Transverse colon (tissue), 3 donors: ENCODE measurements at regions not wholly inside any gene's neighbourhood (a gene's known extent, or its start where the extent isn't known, plus 50 kb on each side); places are given as distances from the start of the nearest gene placed in this dataset.

Experiments
- EP300 ChIP-seq: sonication (generic); formaldehyde crosslinking; IDR thresholded peaks from one replicate; pipeline ENCODE4 v1.6.1; 2017; ENCODE audit warnings: antibody characterized with exemption, low read depth
- POLR2A ChIP-seq: fragments of 450-650 bp; IDR thresholded peaks from one replicate; pipeline ENCODE4 v1.6.1; 2016; ENCODE audit warnings: antibody characterized with exemption, mild to moderate bottlenecking, moderate library complexity
- TF ChIP-seq, protein P1 (sequence below), 5 experiments: fragments of 200-600 bp in 3 of 5; fragments of 450-650 bp in 2 of 5; sonication (generic) in 3 of 5; IDR thresholded peaks; 1 replicate in 2 of 5; 2 replicates in 3 of 5; pipeline ENCODE4 v1.5.1; 2016 to 2017; ENCODE audit warnings: antibody characterized with exemption in 5 of 5, inconsistent platforms in 3 of 5, mild to moderate bottlenecking in 2 of 5, moderate library complexity in 1 of 5

DNA sequence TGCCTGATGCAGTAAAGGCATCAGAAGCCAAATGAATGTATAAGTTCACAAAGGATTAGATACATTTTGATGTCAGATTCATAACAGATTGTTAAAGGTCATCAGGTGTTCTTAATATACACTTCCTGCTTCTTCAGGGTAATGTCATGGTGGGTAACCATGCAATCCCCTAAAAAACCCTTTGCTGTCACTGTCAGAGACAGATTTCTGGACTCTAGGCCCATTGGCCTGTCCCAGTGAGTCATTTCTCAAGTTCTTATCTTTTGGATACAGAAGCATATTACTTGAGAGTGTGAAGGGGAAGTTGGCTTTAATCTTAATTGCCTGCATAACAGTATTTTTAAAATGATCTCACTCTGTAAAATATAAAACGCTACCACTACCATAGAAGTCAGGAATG is 895.6 kb upstream of the MAP3K7 start:
- TF ChIP-seq, protein P1, sequence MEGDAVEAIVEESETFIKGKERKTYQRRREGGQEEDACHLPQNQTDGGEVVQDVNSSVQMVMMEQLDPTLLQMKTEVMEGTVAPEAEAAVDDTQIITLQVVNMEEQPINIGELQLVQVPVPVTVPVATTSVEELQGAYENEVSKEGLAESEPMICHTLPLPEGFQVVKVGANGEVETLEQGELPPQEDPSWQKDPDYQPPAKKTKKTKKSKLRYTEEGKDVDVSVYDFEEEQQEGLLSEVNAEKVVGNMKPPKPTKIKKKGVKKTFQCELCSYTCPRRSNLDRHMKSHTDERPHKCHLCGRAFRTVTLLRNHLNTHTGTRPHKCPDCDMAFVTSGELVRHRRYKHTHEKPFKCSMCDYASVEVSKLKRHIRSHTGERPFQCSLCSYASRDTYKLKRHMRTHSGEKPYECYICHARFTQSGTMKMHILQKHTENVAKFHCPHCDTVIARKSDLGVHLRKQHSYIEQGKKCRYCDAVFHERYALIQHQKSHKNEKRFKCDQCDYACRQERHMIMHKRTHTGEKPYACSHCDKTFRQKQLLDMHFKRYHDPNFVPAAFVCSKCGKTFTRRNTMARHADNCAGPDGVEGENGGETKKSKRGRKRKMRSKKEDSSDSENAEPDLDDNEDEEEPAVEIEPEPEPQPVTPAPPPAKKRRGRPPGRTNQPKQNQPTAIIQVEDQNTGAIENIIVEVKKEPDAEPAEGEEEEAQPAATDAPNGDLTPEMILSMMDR (IDR thresholded peaks at IDR 0.05): no peak
- TF ChIP-seq EP300: no peak
- TF ChIP-seq POLR2A: no peak
